Stimulated activated CD8-positive, alpha-beta memory T cell treated with anti-CD3 and anti-CD28 coated beads, Interleukin-15, amount 100 ng/mL, for 1 hour (primary cell): ENCODE measurements at regions not wholly inside any gene's neighbourhood (a gene's known extent, or its start where the extent isn't known, plus 50 kb on each side); places are given as distances from the start of the nearest gene placed in this dataset.

ENCODE experiments used
- DNase-seq: peaks from one replicate; pipeline ENCODE4 v3.0.0-alpha.2; 2020; ENCODE audit warnings: low read depth

DNA sequence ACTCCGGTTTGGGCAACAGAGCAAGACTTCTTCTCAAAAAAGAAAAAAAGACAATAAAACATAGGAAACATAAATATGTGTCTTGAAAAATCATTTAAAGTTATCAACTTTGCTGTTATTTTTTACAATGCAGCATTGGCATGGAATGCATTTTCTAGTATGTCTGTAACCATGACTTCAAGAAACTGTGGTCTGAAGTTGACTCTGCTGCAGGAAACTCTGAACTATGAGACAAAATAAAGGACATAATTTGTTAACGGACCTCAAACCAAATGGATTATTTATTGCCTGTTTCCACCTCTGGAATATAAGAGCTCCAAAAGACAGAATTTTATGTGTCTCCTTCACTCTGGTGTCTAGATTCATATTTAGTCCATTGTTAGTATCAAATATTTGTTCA lies 79.1 kb downstream of the TRIB2 start:
- DNase-seq = no peak

DNA sequence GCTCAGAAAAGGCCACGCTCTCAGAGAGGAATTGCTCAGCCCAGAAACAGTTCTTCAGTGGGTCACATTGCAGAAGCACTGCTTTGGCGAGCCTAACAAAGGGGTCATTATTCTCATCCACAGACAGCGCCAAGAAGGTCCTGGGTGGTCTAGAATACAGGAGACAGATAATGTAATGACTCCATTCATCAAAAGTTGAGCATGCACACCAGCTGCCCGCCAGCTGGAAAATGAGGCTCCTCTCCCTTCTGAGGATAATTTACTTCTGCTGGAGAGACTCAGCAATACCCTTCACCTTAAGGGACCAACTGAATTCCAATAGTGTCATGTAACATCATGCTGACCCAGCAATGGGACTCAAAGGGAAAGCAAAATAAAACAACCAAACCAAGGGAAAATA lies 79.9 kb downstream of the TRIB2 start:
- DNase-seq = no peak

DNA sequence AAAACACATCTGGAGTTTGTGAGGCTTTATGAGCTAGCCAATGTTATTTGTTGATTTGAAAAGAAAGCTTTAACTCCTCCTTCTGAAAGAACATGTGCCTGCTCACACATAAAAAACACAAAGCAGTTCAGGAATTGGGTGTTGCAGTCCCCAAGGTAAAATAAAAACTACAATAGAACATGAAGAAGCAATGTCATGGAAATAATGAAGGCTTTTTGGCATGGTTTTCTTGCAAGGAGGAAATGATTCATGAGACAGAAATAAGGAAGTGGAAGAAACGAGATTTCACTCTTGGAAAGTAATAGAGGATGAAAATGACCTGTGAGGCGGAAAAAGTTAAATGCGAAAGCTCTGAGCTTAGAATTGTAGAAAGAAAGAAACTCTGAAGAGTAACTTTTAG lies 81.1 kb downstream of the TRIB2 start:
- DNase-seq = no peak

DNA sequence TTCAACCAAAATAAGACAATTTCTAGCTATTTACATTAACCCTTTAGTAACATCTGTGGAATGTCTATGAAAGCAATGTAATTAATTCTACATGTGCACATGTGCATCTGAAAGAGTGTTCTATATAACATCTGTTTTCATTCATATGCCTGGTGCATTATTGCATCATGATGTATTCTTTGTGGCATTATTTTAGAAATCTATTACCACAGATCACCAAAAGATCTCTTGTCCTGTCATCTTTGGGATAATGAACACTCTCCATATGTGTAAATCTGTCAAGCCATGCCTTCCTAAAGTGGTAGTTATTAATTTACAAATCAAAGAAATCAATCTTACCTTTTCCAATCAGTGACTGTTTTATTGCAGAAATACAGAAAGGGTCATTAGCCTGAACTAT lies 86.9 kb downstream of the TRIB2 start:
- no peak for DNase-seq

DNA sequence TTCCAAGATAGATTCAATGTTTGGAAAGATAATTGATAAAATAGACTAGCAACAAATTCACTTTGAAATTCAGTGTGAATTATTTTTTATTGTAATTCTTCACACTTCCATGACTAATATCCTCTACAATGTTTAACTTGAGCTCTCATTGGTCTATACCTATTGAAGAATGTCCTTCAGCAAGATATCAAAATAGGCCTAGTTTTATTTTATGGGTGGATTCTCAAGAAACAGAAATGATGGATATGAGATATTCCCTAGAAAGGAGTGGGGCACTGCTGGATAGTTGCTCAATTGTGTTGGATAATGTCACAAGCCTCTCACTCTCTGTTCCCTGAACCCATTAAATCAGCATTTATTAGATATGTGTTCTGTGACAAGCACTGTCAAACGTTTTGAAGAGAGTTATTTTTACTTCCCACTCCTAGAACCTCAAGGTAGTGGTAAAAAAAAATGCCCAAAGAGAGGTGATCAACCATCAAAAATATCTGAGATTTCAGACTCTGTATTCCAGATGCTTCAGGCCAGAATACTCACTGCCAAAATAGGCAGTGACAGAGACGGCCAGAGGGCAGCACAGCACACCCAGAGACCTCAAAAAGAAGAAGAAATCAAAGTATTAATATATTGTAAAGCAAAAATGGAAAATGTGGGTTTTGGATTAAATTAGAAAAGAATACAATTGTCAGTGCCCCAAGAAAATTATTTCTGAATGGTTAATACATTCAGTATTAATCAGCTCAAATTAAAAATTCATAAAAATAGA lies 87.5 kb downstream of the TRIB2 start:
- no peak for DNase-seq

DNA sequence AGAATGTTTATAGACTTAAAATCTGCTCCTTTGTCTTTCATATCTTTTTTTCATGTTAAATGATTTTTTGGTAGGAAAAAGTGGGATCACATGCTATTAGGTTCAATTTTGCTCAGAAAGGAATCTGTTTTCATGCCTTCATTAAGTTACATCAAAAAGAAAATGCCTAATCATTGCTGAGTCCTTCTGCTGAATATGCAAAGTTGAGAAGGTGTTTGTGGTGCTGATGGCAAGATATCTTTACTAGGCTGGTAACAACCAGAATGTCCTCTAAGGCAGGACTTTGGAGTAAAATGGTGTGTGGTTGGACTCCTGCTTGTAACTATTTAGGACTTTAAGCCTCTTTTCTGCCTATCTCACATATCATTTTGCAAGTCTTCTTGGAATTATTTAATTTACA lies 88.3 kb downstream of the TRIB2 start:
- no peak for DNase-seq

DNA sequence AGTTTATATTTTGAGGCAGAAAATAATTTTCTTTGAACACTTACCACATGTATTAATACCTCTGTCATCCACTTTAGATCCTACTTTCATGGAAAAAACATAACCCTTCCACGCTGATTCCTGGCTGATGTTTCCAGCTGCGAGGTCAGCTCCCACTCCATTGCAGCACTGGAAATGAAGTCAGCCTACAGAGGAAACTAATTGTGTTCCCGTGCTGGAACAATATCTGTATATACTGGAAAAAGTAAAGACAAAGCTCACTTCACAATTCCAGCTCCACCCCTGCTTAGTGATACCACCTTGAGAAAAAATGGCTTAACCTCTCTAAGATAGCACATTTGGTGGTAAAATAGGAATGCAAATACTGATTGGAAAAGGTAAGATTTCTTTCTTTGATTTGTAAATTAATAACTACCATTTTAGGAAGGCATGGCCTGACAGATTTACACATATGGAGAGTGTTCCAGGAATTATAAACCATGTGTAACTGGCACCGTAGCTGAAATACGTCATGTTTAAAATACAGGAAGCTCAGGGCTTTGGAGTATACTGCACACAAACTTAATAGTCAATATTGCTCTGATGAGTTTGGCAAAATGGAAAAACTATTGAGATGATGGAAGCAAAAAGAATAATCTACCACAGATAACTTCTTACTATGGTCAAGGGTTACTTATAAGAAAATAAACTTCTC lies 90.0 kb downstream of the TRIB2 start:
- DNase-seq = no peak

DNA sequence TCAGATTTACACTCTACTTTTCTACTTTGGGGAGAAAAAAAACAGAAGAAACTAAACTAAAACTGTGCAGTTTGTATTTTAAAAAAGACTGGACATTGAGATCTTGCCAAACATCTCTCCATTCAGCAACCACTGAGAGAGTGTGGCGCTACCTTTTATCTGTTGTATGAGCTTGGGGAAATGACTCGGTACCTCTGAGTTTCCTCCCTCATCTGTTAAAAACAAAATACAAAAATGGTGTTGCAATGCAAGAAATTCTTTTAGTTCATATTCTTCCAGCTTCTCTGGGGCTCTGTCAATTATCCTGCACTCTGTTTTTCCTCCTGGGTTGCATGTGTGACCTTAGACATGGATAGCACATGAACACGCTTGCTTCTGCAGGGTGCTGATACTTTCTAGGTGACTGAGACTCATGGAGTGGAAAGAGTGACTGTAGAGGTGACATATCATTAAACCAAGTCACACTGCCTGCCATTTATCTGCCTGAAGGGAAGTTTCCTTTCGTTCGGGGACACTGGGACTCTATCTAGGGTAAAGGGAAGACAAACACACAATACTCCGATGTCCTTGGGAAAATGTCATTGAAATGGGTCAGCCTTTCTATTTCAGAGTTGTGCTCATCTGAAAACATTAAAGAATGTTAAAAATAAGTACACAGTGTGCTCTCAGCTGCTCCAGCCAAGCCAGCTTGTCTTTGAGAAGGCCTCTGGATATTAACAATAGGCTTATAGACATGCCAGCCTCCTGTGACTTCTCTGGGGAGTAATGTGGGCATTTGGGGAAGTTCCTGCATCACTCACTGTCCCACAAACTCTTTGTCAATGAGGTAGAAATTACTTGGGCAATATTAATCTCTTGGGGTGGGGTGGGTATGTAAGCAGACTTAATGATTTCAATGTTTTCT lies 91.4 kb downstream of the TRIB2 start:
- no peak for DNase-seq

DNA sequence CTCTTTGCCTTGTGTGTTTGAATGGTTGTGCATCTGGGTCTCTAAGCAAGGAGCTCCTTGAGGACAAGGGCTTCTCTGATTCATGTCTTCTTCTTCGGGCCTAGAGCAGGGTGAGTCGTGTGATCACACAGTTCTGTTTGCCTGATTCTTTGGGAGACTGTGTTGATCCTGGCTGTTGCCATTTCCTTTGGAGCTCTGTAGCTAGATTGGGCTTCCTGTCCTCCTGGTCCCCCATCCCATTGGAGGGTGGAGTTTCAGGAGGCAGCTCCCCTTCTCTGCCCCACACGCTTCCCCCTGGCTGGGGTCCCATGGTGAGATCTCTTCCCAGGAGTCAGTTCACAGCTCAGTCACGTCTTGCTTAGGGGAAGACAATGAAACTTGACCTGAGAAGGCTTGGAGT lies 92.8 kb downstream of the TRIB2 start:
- DNase-seq = no peak

DNA sequence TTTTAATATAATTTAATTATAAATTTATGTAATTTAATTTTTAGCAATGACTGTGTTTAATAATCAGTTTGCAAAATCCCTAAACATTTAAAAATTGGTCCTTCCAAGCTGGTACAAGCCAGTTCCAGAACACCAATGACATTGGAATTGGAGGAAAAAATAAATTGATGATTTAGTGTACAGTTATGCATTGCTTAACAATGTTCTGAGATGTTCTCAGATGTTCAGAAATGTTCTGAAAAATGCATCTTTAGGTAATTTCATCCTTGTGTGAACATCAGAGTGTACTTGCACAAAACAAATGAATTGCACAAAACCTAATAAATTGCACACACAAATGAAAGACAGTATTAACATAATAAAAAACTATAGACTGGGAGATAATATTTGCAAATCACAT lies 95.2 kb downstream of the TRIB2 start:
- no peak for DNase-seq

DNA sequence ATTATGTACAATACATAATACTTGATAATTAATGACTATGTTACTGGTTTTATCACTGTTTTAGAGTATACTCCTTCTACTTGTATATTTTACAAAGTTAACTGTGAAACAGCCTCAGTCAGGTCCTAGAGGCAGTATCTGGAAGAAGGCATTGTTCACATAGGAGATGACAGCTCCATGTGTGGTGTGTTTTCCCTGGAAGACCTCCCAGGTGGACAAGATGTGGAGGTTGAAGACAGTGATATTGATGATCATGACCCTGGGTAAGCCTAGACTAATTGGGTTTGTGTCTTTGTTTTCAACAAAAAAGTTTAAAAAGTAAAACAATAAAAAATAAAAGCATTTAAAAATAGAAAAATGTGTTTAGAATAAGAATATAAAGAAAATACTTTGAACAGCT lies 96.4 kb downstream of the TRIB2 start:
- no peak for DNase-seq

DNA sequence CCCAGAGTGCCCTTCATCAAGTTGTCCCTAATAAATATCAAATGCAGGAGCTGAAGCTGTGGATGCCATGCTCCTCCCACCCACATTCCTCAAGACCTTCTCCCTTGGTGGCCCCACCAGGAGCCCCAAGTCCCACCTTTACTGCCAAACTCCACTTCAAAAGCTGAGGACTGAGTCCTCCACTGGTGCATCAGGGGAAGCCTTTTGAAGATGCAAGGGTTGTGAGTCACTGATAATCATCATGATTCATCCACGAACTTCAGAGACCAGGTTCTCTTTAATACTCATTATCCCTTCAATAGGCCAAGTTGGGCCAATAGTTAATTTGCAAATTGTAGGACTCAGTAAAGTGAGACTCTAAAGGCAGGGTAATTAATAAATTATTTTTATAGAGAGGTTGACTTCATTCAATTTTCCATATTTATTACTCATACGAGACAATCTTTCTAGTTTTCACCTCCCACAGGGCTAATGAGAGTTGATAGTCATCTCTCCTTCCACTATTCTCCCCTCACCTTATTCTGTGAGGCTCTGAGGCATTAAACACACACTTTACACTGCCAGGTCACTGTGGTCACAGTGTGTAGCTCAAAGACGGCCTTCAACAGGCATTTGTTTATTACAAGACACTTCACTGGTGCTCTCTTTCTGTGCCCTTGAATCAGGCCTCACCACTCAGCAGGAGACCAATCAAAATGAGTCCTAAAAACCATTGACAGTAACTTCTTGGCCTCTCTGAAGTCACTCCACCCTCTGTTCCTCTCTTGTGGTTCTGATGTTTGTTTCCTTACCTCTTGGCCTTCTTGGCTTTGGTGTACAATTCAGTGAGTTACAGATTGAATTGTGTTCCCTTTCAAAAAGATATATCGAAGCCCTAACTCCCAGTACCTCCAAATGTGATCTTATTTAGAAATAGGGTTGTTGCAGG lies 99.9 kb downstream of the TRIB2 start:
- no peak for DNase-seq

DNA sequence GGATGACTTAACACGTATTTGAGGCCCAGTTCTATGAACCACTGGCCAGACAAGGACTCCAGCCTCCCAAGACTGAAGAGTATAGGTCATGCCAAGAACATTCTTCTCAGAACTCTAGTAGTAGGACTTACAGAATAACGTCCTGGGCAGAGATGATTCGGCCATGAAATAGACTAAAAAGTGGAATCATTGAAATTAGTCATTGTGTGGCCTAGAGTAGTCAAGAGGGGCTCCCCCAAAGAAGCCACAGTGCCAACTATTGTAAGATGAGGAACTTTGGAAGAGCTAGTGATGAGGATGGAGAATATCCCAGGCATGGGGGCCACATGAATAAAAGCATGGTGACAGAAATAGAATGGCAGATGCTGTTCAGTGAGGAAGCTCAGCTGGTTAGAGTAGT lies 101.1 kb downstream of the TRIB2 start:
- no peak for DNase-seq

DNA sequence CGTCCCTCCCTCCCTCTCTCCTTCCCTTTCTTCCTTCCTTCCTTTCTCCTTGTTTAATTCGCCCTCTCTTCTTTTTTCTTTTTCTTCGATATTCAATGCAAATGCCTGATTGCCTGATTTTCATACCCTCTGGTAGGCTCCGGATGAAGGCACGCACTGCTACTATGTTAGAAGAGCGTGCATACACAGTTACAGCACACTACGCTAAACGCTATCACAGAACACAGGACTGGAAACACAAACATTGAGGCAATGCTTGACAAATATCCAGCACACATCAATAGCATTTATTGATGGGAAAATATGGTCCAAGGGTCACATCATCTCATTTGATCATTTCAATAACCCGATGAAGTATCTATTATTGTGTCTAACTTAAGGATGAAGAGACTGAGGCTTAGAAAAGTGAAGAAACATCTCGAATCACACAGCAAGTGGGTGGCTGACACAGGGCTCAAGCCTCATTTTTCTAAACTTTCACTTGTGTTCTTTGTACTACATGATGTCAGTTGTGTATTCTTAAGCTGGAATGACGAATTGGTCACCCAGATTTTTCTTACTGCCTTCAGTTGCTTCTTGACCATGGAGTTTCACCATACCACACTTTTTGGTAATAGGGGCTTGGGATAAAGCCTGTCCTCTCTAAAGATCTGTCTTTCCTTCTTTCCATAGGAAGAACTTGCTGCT lies 101.8 kb downstream of the TRIB2 start:
- no peak for DNase-seq

DNA sequence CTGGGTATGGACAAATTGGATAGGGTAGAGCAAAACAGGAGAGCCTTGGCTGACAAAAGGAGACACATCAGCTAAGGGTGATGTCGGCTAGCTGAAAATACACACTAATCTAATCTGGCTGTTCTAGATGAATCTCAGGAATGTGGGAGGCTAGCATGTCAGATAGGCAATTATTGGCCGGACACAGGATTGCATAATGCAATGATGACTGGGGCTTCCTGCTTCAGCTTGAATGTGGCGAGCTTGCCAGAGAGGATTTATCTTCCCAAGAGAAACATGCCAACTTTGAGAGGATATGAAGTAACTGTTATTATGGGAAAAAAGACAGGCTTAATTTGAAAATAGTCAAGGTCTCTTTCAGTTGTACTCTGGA lies 102.4 kb downstream of the TRIB2 start:
- no peak for DNase-seq

DNA sequence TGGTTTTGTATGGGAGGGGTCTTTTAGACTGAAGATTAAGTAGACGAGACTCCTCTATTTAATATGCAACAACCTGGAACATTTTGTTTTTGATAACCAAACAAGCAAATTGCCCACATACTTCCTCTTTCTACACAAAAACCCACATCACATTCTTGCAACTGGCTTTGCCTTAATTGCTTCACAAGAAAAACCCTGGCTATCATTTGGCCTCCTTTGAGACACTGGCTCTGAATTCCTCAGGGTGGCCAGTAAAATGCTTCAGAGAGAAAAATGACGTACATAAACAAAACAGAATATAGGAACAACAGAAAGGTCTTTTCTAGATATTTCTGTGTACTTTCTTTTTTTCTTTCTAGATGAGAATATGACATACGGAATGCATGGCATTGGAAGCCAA lies 103.0 kb downstream of the TRIB2 start:
- no peak for DNase-seq

DNA sequence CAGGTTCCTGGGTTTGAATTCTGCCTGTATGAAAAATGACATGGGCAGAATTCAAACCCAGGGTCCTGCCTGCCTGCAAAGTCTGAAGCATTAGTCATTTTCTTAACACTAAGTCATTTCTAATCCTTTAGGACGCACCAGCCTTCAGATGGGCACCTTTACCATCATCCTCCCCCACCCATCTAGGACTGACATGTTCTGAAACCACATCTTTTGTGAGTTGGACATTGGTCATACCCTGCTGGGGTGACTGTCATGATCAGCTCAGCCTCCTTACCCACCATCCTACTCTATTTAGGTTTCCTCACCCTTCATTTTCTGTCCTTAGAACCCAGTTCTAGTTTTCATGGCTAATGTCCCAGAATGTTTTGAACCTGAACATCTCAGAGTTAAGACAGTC lies 104.9 kb downstream of the TRIB2 start:
- DNase-seq = no peak

DNA sequence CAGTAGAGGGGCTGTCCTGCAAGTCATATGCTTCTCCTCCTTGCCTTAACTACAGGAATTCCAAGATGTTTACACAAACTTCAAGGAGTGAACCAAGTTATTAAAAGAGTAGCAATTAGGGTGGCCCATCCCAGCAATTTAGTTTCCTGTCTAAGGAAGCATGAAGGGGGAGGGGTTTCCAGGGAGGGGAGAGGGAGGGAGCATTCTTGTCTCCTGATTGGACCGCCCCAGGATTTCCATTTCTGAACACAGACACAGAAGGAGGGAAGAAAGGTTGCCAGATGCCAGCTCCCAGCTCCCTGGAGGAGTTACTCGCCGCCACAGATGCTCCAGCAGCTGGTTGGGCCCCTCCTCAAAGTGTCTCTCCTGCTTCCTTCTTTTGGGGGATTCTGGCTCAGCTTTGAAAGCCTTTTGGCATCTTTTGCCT lies 107.6 kb downstream of the TRIB2 start:
- DNase-seq = no peak

DNA sequence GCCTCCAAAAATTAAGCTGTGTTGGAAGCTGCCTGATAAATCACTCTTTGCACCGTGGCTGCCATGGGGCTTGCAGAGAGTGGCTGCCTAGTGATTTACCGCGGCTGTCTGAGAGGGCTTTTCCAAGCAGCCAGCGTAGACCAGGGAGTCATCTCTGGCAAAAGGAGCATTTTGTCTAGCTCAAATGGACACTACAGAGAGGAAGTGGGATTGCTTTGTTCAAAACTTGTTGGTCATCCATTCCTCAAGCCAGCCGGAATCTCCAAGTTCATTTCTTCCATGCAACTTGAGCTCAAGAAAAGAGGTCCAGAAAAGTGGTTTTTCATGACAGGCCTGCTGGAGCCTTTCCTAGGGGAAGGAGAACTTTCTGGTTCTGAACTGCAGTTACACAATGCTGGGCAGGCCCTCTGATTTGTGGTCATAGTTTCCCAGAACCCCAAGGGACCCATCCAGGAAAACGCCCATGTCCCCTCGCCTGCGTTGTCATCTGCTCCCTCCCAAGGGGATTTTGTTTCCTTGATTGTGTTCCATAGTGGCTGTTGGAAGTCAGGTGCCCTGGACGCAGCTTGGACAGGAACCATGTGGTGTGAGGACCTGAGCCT lies 108.1 kb downstream of the TRIB2 start:
- DNase-seq = no peak

DNA sequence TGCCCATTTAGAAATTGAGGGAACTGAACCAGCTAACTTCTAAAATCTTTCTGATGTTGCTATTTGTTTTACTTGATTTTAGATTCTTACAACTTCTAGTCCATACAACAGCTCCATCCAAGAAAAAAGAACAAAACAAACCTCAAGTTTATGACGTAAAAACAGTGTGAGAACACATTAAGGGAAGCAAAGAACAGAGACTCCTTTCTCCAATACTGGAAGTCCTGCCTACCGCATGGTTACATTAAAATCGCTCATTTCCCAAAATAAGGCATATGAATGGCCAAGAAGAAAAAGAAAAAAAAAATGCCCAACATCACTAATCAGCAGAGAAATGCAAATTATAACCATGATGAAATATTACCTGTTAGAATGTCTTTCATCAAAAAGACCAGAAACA lies 110.0 kb downstream of the TRIB2 start:
- no peak for DNase-seq

DNA sequence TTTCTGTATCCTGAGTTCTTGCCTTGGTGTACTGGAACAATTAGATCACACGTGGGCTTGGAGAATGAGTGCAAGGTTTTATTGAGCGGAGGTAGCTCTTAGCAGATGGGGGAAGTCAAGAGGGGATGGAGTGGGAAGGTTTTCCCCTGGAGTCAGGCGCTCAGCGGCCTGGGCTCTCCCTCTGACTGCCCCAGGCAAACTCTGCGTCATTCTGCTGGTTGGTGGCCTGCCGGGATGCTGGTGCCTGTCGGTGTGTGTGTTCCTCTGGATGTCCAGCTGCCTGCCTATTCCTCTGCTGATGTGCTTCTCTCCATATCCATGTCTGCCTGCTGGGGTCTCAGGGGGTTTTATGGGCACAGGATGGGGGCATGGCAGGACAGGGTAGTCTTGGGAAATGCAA lies 111.0 kb downstream of the TRIB2 start:
- no peak for DNase-seq
